GM23338 (cell line): ENCODE measurements at regions not wholly inside any gene's neighbourhood (a gene's known extent, or its start where the extent isn't known, plus 50 kb on each side); places are given as distances from the start of the nearest gene placed in this dataset.

Experiments
- ATAC-seq: fragments of 200-7000 bp; cut with Tn5 transposase; 3 replicates; pipeline ENCODE4 v1.9.1; 2020
- DNase-seq: peaks from one replicate; pipeline ENCODE4 v3.0.0-alpha.2; 2015; ENCODE audit warnings: low spot score
- H2AFZ ChIP-seq: fragments of 200-600 bp; sonication (generic); 2 replicates; pipeline ENCODE4 v1.8.0; 2016; ENCODE audit warnings: antibody characterized with exemption, mild to moderate bottlenecking, moderate library complexity
- H3F3A ChIP-seq: fragments of 200-600 bp; sonication (generic); replicated peaks from 2 replicates; pipeline ENCODE4 v1.8.0; 2017; ENCODE audit warnings: antibody characterized with exemption, mixed run types, low read depth
- H3K27ac ChIP-seq: fragments of 200-600 bp; sonication (generic); 2 replicates; pipeline ENCODE4 v1.6.1; 2016; ENCODE audit warnings: low read depth
- H3K27me3 ChIP-seq: fragments of 200-600 bp; sonication (generic); 2 replicates; pipeline ENCODE4 v1.8.0; 2016; ENCODE audit warnings: mild to moderate bottlenecking, mixed run types, moderate library complexity; ENCODE audit not compliant: insufficient read depth
- H3K36me3 ChIP-seq: fragments of 200-600 bp; sonication (generic); 2 replicates; pipeline ENCODE4 v1.8.0; 2016; ENCODE audit warnings: mild to moderate bottlenecking; ENCODE audit not compliant: insufficient read depth
- H3K4me1 ChIP-seq: fragments of 200-600 bp; sonication (generic); 2 replicates; pipeline ENCODE4 v1.8.0; 2016; ENCODE audit warnings: mild to moderate bottlenecking, moderate library complexity; ENCODE audit not compliant: insufficient read depth
- H3K4me2 ChIP-seq: fragments of 200-600 bp; sonication (generic); 2 replicates; pipeline ENCODE4 v1.7.1; 2017; ENCODE audit warnings: mixed run types
- H3K4me3 ChIP-seq: fragments of 200-600 bp; sonication (generic); 2 replicates; pipeline ENCODE4 v1.6.1; 2016; ENCODE audit warnings: mixed run types
- H3K79me2 ChIP-seq: fragments of 200-600 bp; sonication (generic); replicated peaks from 2 replicates; pipeline ENCODE4 v1.8.0; 2017; ENCODE audit warnings: mild to moderate bottlenecking; ENCODE audit not compliant: insufficient read depth
- H3K9me2 ChIP-seq: fragments of 200-600 bp; sonication (generic); 2 replicates; pipeline ENCODE4 v1.8.0; 2017; ENCODE audit not compliant: insufficient read depth
- H4K20me1 ChIP-seq: fragments of 200-600 bp; sonication (generic); replicated peaks from 2 replicates; pipeline ENCODE4 v1.8.0; 2017; ENCODE audit warnings: mild to moderate bottlenecking; ENCODE audit not compliant: insufficient read depth
- H3K27ac Mint-ChIP-seq: 2 replicates; pipeline ENCODE4 v1.8.0; 2020; ENCODE audit warnings: inconsistent platforms, mild to moderate bottlenecking, moderate library complexity, mixed read lengths
- H3K27me3 Mint-ChIP-seq: 3 replicates; pipeline ENCODE4 v1.8.0; 2022; ENCODE audit warnings: low read depth, mild to moderate bottlenecking, moderate library complexity, mixed read lengths, inconsistent platforms; ENCODE audit not compliant: insufficient read depth, poor library complexity
- H3K36me3 Mint-ChIP-seq: 3 replicates; pipeline ENCODE4 v1.8.0; 2021; ENCODE audit warnings: low read depth, mild to moderate bottlenecking, inconsistent platforms, moderate library complexity, mixed read lengths
- H3K4me1 Mint-ChIP-seq: 3 replicates; pipeline ENCODE4 v1.8.0; 2020; ENCODE audit warnings: mild to moderate bottlenecking, inconsistent platforms, mixed read lengths
- H3K4me3 Mint-ChIP-seq: 3 replicates; pipeline ENCODE4 v1.8.0; 2021; ENCODE audit warnings: moderate library complexity, mild to moderate bottlenecking, inconsistent platforms, mixed read lengths
- H3K9me3 Mint-ChIP-seq: 3 replicates; pipeline ENCODE4 v1.8.0; 2020; ENCODE audit warnings: moderate library complexity, mild to moderate bottlenecking, inconsistent platforms, mixed read lengths
- ETS1 ChIP-seq: IDR thresholded peaks from 2 replicates; pipeline ENCODE4 v1.6.1; 2016; ENCODE audit warnings: antibody characterized with exemption
- EZH2 ChIP-seq: fragments of 200-600 bp; sonication (generic); IDR thresholded peaks from one replicate; pipeline ENCODE4 v1.8.0; 2017; ENCODE audit warnings: antibody characterized with exemption, mild to moderate bottlenecking, low read depth; ENCODE audit not compliant: unreplicated experiment
- EZH2phosphoT487 ChIP-seq: fragments of 200-600 bp; sonication (generic); IDR thresholded peaks from one replicate; pipeline ENCODE4 v1.8.1; 2018; ENCODE audit warnings: antibody characterized with exemption; ENCODE audit not compliant: unreplicated experiment
- NANOG ChIP-seq: IDR thresholded peaks from 2 replicates; pipeline ENCODE4 v1.6.1; 2016; ENCODE audit warnings: antibody characterized with exemption, borderline replicate concordance
- STAT1 ChIP-seq: IDR thresholded peaks from one replicate; pipeline ENCODE4 v1.6.1; 2016; ENCODE audit warnings: antibody characterized with exemption; ENCODE audit not compliant: unreplicated experiment
- ZNF114 ChIP-seq: fragments of 250-450 bp; sonication (Bioruptor Pico); IDR thresholded peaks from 2 replicates; pipeline ENCODE4 v1.5.0; 2020; ENCODE audit warnings: mild to moderate bottlenecking, moderate library complexity
- ZNF331 ChIP-seq: fragments of 250-450 bp; sonication (Bioruptor Pico); IDR thresholded peaks from 2 replicates; pipeline ENCODE4 v1.5.0; 2020; ENCODE audit warnings: low read depth, mild to moderate bottlenecking, moderate library complexity
- TF ChIP-seq, protein P1 (sequence below): IDR thresholded peaks from one replicate; pipeline ENCODE4 v1.6.1; 2018; ENCODE audit warnings: antibody characterized with exemption; ENCODE audit not compliant: unreplicated experiment

- no peak for DNase-seq
- H3K4me2 ChIP-seq = no peak overlapping the region
- H3K27me3 ChIP-seq = no peaks in the 10 kb centered on the region
- H3K27me3 Mint-ChIP-seq = no peaks in the 10 kb centered on the region
- no peak overlapping the region for H3K4me3 Mint-ChIP-seq
- no peak overlapping the region for H3K4me3 ChIP-seq
- no peaks in the 10 kb centered on the region for H3K36me3 Mint-ChIP-seq
- TF ChIP-seq STAT1 (no peak), EZH2phosphoT487 (no peak), NANOG (no peak), ZNF114 (CRISPR knock-in tag) (no peak), EZH2 (no peak), ZNF331 (CRISPR knock-in tag) (no peak)
- no peaks in the 10 kb centered on the region; the same call in 2 of the 3 replicates for H3K4me1 Mint-ChIP-seq
- no peaks in the 10 kb centered on the region for H3F3A ChIP-seq
- H3K9me3 Mint-ChIP-seq = no peaks in the 10 kb centered on the region
- no peaks in the 10 kb centered on the region for H3K4me1 ChIP-seq
- H3K79me2 ChIP-seq = no peaks in the 10 kb centered on the region
- no peaks in the 10 kb centered on the region for H3K36me3 ChIP-seq
- H2AFZ ChIP-seq = no peak overlapping the region
- no peaks in the 10 kb centered on the region; the same call in 1 of the 2 replicates for H4K20me1 ChIP-seq
- H3K27ac ChIP-seq = no peak overlapping the region
- H3K9me2 ChIP-seq = peaks cover 5% of the 10 kb centered on the region; the same call in 1 of the 2 replicates
- no peak for ATAC-seq
- H3K27ac Mint-ChIP-seq = no peak overlapping the region
Measured at GRCh38 chr5:71971862-71972261, 135.4 kb upstream of the MAP1B start.

DNA sequence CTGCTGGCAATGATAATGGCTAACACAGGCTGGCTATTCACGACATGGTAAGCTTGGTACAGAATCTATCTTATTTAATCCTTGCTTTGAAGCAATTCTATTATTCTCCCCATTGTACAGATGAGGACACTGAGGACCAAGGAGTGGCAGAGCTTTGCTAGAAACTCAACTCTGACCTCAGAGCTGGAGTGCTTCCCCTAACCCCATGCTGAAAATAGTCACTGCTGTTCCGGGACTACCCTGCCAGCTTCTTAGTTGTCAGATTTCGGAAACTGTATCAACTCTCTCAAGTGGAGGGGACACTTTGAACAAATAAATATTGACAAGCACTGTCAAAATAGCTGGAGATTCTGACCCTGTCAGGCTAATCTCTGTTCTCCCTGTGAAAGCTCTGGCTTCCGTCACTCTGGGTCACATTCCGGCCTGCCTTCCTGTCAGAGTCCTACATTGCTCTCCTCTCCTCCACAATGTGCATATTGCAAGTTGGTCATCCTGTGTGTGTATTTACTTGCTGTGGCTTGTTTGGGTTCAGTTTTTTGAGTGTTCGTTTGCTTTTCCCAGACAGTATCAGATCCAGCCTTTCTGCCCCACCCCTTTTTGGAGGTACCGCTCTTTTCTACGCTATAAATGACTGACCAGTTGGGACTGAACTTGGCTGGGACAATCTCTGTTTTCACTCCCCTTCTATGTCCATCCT is 134.3 kb upstream of the MAP1B start:
- no peak overlapping the region for H3K4me3 Mint-ChIP-seq
- no peaks in the 10 kb centered on the region; the same call in 2 of the 3 replicates for H3K4me1 Mint-ChIP-seq
- ATAC-seq (no peak), DNase-seq (no peak)
- TF ChIP-seq NANOG = no peak
- TF ChIP-seq STAT1 = no peak
- TF ChIP-seq, protein P1, sequence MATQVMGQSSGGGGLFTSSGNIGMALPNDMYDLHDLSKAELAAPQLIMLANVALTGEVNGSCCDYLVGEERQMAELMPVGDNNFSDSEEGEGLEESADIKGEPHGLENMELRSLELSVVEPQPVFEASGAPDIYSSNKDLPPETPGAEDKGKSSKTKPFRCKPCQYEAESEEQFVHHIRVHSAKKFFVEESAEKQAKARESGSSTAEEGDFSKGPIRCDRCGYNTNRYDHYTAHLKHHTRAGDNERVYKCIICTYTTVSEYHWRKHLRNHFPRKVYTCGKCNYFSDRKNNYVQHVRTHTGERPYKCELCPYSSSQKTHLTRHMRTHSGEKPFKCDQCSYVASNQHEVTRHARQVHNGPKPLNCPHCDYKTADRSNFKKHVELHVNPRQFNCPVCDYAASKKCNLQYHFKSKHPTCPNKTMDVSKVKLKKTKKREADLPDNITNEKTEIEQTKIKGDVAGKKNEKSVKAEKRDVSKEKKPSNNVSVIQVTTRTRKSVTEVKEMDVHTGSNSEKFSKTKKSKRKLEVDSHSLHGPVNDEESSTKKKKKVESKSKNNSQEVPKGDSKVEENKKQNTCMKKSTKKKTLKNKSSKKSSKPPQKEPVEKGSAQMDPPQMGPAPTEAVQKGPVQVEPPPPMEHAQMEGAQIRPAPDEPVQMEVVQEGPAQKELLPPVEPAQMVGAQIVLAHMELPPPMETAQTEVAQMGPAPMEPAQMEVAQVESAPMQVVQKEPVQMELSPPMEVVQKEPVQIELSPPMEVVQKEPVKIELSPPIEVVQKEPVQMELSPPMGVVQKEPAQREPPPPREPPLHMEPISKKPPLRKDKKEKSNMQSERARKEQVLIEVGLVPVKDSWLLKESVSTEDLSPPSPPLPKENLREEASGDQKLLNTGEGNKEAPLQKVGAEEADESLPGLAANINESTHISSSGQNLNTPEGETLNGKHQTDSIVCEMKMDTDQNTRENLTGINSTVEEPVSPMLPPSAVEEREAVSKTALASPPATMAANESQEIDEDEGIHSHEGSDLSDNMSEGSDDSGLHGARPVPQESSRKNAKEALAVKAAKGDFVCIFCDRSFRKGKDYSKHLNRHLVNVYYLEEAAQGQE = no peak
- TF ChIP-seq ETS1 = no peak
- Histone ChIP-seq H2AFZ (no peak overlapping the region), H3K27ac (no peak overlapping the region), H4K20me1 (no peaks in the 10 kb centered on the region; the same call in 1 of the 2 replicates), H3K27me3 (no peaks in the 10 kb centered on the region), H3K79me2 (no peaks in the 10 kb centered on the region), H3K4me3 (no peak overlapping the region), H3K9me2 (peaks cover 5% of the 10 kb centered on the region; the same call in 1 of the 2 replicates), H3K4me1 (no peaks in the 10 kb centered on the region), H3K4me2 (no peak overlapping the region), H3F3A (no peaks in the 10 kb centered on the region), H3K36me3 (no peaks in the 10 kb centered on the region)
- H3K9me3 Mint-ChIP-seq = no peaks in the 10 kb centered on the region
- no peaks in the 10 kb centered on the region for H3K36me3 Mint-ChIP-seq
- no peaks in the 10 kb centered on the region for H3K27me3 Mint-ChIP-seq
- H3K27ac Mint-ChIP-seq = no peak overlapping the region
